ENCODE measurements at regions not wholly inside any gene's neighbourhood (a gene's known extent, or its start where the extent isn't known, plus 50 kb on each side); places are given as distances from the start of the nearest gene placed in this dataset.
"Not testable (repeated sequence)": the region's sequence is repeated elsewhere in the genome, so short reads cannot be mapped to it uniquely, and the experiment has no call there.

DNA sequence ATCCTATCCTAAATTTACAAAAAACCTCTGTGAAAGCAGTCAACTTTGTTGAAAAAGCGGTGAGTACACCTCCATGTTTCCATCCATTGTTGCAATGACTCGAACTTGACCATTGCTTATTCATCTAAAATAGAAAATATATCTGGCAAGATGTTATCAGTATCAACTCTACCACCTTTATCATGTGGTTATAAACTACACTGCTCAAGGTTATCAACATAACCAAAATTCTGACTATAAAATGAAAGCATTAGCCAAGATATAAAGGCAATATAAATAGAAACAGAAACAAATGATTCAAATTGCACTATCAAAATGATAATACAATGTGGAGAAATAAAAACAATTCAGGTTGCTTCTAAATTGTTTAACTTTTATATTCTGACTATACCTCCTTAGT lies 150.0 kb downstream of the AVL9 start:
- DNase-seq: not testable (repeated sequence)

DNA sequence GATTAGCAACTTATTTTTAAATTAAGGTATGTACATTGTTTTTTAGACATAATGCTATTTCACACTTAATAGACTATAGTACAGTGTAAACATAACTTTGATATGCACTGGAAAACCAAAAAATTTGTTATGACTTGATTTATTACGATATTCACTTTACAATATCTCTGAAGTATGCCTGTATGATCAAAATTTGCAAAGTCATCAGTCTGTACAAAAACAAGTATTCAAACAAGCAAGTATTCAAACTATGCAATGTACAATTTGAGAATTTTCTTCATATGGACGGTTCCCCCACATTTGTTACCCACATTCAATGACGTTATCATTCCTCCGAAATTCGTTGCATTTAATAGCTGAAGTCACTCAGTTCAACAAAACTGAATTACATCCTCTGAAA lies 147.9 kb downstream of the AVL9 start:
- no peak for DNase-seq

DNA sequence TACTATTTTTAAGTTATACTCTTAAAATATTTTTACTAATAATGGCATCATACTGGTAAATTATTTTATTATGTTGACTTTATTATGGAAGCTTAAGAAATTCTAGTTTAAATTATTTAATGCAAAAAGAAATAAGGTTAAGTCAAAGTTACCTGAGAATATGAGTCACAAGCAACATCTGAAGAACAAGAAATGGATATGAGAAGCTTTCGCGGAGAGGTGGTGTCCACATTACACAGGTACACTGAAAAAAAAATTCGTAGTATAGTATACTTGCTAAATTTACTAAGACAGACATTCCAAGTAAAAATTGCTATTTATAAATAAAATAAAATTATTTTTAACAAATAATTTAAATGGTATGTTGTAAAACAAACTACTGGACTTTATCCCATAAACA lies 143.8 kb downstream of the AVL9 start:
- no peak for DNase-seq

DNA sequence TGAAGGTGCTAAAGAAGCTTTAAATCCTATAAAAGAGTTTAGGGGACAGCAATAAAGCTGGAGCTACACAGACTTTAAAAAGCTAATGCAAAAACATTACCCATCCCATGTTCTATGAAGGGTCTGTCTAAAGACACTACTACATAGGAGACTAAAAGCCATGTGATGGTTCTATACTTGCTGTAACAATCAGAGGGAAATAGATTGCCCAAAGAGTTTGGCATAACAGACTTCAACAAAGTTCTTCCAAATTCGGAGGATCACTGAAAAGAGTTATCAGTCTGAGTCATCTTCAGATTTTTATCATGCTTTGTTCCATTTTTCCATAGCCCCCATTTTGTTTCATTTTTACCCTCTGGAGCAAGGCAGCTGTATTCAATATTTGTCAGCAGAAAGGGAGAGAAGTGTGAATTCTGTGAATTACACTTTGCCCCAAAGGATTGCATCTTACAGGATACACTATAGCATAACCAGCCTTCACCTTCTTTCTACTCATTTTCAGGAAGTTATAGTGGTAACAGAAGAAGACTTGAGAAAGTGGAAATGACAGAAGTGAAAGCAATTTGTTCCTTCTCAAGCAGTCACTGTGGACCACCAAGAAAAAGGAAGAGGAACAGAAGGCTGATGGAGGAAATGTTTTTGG lies 143.3 kb downstream of the AVL9 start:
- not testable (repeated sequence) for DNase-seq
